ENCODE measurements at regions not wholly inside any gene's neighbourhood (a gene's known extent, or its start where the extent isn't known, plus 50 kb on each side); places are given as distances from the start of the nearest gene placed in this dataset.

GRCh38 chr6:134449004-134449403, 131.1 kb upstream of the SGK1 start:
- intact Hi-C loops (cut with DNase I, micrococcal nuclease) = no loop called here
- no peaks in the 10 kb centered on the region for H3K36me3 ChIP-seq (ENCODE audit: low read depth)
- H3K4me1 ChIP-seq (ENCODE audit: low read depth) = no peaks in the 10 kb centered on the region
- H3K4me3 ChIP-seq = no peak overlapping the region
- ATAC-seq (no peak), DNase-seq (no peak)
- TF ChIP-seq, protein P1, sequence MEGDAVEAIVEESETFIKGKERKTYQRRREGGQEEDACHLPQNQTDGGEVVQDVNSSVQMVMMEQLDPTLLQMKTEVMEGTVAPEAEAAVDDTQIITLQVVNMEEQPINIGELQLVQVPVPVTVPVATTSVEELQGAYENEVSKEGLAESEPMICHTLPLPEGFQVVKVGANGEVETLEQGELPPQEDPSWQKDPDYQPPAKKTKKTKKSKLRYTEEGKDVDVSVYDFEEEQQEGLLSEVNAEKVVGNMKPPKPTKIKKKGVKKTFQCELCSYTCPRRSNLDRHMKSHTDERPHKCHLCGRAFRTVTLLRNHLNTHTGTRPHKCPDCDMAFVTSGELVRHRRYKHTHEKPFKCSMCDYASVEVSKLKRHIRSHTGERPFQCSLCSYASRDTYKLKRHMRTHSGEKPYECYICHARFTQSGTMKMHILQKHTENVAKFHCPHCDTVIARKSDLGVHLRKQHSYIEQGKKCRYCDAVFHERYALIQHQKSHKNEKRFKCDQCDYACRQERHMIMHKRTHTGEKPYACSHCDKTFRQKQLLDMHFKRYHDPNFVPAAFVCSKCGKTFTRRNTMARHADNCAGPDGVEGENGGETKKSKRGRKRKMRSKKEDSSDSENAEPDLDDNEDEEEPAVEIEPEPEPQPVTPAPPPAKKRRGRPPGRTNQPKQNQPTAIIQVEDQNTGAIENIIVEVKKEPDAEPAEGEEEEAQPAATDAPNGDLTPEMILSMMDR (IDR thresholded peaks at IDR 0.05) = no peak
- no peaks in the 10 kb centered on the region for H3K9me3 ChIP-seq

DNA sequence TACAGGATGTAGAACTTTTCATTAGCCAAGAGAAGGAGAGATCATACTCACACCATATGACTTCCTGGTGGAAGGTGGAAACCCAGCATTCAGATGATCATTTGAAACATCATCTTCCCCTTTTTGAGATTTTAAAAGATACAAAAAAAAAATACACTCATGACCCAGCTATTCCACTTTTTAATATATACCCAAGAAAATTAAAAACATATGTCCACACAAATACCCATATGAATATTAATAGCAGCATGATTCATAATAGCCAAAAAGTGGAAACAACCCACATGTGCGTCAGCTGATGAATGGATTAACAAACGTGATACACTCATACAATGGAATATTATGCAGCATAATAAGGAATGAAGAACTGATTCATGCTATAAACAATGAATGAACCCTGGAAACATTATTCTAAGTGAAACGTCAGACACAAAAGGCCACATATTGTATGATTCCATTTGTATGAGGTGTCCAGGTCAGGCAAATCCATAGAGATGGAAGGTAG, 130.0 kb upstream of the SGK1 start:
- intact Hi-C loops (cut with DNase I, micrococcal nuclease) = no loop called here
- DNase-seq (no peak), ATAC-seq (no peak)
- Histone ChIP-seq H3K4me3 (no peak overlapping the region), H3K9me3 (no peaks in the 10 kb centered on the region), H3K36me3 (ENCODE audit: low read depth) (no peaks in the 10 kb centered on the region), H3K4me1 (ENCODE audit: low read depth) (no peaks in the 10 kb centered on the region)
- TF ChIP-seq, protein P1 (IDR thresholded peaks at IDR 0.05) = no peak

GRCh38 chr6:134447423-134447822, 129.5 kb upstream of the SGK1 start:
- Histone ChIP-seq H3K36me3 (ENCODE audit: low read depth) (no peaks in the 10 kb centered on the region), H3K9me3 (no peaks in the 10 kb centered on the region), H3K4me1 (ENCODE audit: low read depth) (no peaks in the 10 kb centered on the region), H3K4me3 (no peak overlapping the region)
- intact Hi-C loops (cut with DNase I, micrococcal nuclease) = no loop called here
- DNase-seq (no peak), ATAC-seq (no peak)
- TF ChIP-seq, protein P1 (IDR thresholded peaks at IDR 0.05) = no peak

- Histone ChIP-seq H3K9me3 (no peaks in the 10 kb centered on the region), H3K4me1 (ENCODE audit: low read depth) (no peaks in the 10 kb centered on the region), H3K4me3 (no peak overlapping the region), H3K36me3 (ENCODE audit: low read depth) (no peaks in the 10 kb centered on the region)
- intact Hi-C loops (cut with DNase I, micrococcal nuclease) = no loop called here
- ATAC-seq (no peak), DNase-seq (no peak)
- TF ChIP-seq, protein P1 (IDR thresholded peaks at IDR 0.05) = no peak
These were observed 129.0 kb upstream of the SGK1 start for GRCh38 chr6:134446896-134447295.

DNA sequence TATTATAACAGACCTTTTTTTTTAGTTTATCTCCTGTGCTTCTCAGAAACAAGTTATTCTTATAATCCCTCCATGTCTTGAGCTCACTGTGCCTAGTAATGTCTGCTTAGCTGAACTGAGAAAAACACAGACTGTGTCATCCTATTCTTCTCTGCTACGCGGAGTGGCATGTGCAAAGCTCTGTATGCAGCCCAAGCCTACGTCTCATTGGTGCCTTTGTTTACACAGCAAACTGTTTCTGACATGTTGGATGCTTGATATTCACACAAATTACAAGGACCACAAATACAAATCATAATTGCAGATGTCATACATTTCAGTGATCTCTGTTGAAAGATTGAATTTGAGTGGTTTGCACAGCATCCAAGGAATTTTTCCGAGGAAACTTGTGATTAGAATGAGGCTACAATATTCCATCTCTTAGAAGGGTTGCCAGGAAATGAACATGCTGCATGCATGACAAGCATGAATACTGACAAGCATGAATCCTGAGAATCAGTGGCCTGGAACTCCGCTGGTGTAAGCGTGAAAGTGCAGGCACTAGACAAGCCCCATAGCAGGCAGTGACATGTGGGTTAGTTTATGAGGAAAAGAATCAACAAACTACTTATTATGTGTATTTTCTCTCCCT, 128.4 kb upstream of the SGK1 start:
- ATAC-seq (no peak), DNase-seq (no peak)
- TF ChIP-seq, protein P1 (IDR thresholded peaks at IDR 0.05) = no peak
- Histone ChIP-seq H3K4me1 (ENCODE audit: low read depth) (no peaks in the 10 kb centered on the region), H3K36me3 (ENCODE audit: low read depth) (no peaks in the 10 kb centered on the region), H3K4me3 (no peak overlapping the region), H3K9me3 (no peaks in the 10 kb centered on the region)
- intact Hi-C loops (cut with DNase I, micrococcal nuclease) = no loop called here

- TF ChIP-seq, protein P1 (IDR thresholded peaks at IDR 0.05) = no peak
- ATAC-seq (no peak), DNase-seq (no peak)
- Histone ChIP-seq H3K4me3 (no peak overlapping the region), H3K36me3 (ENCODE audit: low read depth) (no peaks in the 10 kb centered on the region), H3K4me1 (ENCODE audit: low read depth) (no peaks in the 10 kb centered on the region), H3K9me3 (no peaks in the 10 kb centered on the region)
- intact Hi-C loops (cut with DNase I, micrococcal nuclease) = no loop called here
These were observed 125.1 kb upstream of the SGK1 start for GRCh38 chr6:134443009-134443408.

Measured in mucosa of descending colon (tissue), 3 donors.